ENCODE measurements at regions not wholly inside any gene's neighbourhood (a gene's known extent, or its start where the extent isn't known, plus 50 kb on each side); places are given as distances from the start of the nearest gene placed in this dataset.

DNA sequence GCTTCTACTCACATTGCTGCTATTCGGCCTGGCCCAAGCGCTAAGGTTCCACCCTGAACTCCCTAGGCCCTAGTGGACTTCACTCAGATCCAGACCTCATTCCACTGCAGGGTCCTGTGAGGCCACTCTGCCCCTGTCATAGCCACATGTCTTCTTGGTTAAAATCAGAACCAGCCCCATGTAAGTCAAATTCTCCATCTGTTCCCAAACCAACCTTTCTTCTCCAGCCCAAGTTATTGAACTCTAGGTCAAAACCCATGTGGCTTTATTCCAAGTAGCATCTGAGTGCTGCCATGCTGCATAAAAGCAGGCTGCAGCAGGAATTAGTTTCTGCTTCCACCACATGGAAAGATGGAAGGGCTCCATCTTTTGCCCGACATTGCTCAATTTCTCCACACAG, 281.2 kb downstream of the SNX13 start:
- DNase-seq: no peak

DNA sequence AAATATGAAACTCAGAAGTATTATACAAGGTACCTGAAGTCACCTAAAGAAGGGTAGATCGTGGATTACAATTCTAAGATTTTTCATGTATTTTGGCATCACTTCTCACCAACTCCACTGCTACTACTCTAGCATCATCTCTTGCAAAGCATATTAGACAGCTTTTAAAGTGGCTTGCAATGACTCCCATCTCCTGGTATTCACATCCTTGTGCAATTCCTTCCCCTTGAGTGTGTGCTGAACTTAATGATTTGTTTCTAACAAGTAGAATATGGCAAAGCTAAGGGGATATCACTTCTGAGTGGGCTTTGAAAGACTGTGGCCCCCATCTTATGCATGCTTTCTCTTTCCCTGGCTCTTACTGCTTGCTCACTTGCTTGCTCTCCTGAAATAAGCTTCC, 280.2 kb downstream of the SNX13 start:
- no peak for DNase-seq

DNA sequence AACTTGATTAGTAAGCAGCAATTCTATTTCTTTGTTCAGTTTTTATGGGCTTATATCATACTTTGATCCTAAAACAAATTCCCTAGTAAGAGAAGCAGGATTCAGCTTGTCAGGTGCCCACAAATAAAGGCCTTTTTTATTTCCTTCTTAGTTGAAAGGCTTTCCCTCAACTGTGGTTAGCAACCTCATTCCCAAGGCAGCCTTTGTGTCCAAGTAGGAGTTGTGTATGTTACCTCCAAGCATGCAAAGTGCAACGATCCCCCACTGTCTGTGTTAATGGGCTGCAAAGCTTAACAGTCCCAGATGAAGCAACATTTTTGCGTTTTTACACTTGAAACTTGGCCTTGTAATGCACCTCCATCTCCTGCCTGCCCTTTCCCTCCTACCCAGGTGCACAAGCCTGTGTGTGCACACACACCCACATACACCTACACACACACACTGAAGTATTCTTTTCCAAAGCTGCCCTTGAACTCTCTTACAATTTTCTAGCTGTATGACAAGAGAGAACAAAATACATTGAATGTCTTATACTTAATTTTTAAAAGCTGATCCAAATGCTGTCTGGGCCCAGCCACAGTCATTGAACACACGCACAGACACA, 278.2 kb downstream of the SNX13 start:
- no peak for DNase-seq

DNA sequence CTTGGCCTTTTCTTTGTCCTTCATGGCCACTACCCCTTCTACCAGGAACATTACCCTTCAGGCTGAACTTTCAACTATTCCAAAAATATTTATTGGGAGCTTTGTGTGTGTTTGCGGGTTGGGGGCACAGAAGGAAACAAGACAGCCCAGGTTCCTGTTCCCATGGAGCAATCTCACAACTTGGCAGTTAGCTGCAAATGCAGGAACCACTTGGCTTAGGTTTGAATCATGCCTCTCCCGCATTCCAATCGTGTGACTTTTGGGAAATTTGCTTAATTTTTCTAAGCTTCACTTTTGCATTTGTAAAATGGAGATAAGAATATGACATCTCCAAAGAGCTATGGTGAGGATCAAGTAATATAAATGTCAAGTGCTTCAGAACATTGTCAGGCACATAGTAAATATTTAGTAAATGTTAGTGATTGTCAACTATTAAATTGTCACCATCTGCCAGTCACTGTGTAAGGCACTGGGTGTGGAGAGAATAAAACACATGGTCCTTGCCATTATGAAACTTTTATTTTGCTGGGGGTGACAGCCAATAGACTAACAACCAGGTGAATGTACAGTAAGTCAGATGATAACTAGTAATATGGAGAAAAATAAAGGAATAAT, 277.1 kb downstream of the SNX13 start:
- no peak for DNase-seq

DNA sequence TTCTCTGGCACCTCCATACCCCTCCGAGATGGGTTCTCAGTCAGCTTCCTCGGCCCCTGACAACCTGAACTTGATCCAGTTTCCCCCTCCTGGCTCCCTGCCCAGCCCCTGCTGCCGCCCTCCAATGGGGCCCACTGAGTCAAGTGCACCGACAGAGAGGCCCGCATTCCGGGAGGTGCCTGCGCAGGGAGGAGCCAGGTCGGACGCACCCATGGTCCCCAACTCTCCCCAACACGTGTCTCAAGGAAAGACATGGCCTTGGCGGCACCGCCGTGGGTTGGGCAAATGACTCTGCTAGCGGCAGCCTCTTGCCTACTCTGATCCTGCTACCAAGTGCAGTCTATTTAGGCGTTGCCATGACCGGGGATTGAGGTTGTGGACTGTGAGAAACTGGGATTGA, 275.3 kb downstream of the SNX13 start:
- no peak for DNase-seq

DNA sequence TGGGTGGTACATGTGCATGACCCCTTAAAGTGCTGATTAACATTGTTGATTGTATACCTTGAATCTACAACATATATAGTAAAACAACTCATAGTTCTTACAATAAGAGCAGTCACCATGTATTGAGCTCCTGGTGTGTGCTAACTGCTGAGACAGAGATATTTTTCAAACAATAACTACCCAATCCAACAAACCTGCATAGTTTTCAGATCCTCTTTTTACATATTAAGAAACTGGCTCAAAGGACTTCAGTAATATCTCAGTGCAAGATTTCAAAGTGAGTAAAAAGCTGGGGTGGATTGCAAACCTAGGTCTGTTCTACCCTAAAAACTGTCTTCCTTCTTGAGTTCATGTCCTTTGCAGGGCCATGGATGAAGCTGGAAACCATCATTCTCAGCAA, 272.2 kb downstream of the SNX13 start:
- DNase-seq: no peak

DNA sequence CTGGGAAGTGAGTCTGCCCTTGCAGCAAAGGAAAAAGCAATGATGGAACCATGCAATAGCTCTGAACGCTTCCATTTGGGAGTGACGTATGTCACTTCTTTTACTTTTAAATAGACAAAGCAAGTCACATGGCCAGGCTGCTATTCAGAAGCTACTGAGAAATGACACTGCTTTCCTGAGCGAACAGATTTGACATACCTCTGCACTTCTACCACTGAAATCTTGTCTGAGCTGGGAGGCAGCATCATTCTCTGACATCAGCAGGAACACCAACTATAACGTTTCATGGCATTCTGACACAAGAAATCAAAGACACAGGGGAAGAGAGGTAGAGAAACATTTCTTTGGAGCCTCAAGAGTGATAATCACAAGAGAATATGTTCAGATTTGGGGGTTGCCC, 271.1 kb downstream of the SNX13 start:
- no peak for DNase-seq

DNA sequence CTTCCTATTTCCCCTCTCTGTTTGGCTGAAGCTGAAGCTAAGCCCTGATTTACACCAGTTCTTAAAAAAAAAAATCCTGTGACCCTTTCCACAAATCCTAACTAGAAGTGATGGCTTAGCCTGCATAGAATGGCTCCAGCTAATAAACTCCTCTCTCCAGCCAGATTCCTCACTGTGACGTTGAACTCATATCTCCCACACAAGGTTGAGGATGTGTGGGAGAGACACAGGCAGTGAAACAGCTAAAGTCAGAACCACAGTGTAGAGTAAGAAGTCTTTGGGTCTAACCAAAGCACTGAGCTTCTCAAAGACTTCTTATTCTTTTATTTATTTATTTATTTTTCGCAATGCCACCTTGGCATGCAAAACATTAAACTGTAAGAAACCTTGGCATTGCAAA, 268.3 kb downstream of the SNX13 start:
- DNase-seq: no peak

DNA sequence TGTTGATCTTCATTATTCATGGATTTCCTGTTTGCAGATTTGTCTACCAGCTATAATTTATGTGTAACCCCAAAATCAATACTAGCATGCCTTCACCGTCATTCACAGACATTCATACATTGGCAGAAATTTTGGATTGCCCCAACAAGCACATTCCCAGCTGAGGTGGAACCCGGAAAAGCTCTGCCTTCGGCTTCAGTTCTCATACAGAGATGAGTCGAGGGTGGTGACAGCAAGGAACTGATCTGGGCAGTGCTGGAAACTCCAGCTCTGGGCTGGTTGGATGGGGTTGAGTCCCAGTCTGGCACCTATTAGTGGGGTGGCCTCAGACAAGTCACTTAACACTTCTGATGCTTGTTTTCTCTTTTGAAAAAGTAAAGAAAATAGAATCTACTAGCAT, 267.5 kb downstream of the SNX13 start:
- no peak for DNase-seq

DNA sequence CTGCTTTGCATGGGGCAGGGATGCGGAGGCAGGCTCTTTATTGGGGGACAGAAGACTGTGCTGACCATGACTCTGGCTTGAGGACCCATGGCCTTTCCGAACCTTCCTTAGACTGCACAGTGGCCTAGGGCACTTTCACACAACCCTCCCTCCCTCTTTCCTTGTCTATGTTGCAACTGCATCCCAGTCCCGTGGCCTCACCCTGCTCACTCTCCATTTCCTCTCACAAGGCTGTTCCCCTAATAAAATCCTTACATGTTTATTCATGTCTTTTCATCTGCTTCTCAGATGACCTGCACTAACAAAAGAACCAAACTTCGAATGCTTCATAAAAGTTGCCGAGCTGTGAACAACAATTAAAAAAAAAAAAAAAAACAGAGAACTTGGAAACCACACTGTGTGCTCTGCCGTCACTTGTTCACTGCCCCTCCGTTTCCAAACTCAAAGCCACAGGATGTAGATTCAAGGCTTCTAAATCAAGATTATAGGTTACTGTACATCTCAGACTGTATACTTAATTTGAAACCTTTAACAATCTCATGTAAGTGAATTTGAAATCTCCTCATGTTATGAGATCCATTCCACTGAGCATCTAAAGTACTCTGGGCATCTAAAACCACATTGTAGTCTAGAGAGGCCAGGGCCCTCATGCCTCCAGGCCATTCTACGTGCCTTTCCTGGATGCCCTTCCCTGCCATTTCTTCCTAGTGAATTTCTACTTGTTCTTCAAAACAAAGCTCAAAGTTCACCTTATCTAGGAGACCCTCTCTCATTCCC, 265.9 kb downstream of the SNX13 start:
- DNase-seq: no peak

DNA sequence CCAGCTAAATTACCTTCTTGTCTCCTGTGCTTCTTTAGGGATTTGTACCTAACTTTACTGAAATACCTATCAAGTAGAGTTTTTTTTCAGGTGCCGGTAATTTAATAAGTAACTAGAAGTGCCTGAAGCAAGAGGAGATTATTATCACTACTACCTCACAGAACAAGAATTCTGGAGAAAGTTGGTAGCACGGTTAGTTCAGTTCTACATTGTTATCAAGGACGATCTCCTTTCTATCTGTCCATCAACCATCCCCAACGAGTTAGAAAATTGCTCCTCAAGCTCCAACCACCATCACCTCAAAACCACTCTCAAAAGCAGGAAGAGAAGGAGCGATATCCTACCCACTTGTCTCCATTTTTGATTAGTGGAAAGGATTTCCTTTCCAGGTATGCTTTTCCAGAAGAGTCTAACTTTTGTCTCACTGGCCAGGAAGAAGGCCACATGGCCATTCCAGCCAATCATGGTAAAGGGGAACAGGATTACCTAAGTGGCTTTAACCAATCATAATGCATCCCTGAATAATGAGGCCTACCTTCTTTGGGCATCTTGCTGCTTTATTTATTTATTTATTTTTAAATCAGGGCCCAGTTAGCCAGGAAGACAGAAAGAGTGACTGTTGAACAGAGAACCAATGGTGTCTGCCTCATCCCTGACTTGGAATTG, 265.2 kb downstream of the SNX13 start:
- DNase-seq: no peak

DNA sequence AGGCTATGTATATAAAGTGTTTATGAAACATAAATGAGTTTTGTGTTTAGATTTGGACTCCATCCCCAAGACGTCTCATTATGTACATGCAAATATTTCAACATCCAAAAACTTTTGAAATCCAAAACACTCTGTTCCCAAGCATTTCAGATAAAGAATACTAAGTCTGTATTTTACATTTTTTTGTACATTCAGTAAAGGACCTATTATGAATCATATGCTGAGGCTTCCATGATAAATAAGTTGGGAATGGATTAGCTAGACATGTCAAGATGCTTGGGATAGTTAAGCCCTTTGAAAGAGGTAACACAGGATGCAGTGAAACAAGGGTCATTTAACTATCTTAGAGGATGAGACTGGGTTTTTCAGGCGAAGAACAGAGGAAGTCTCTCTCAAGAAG, 262.9 kb downstream of the SNX13 start:
- no peak for DNase-seq

DNA sequence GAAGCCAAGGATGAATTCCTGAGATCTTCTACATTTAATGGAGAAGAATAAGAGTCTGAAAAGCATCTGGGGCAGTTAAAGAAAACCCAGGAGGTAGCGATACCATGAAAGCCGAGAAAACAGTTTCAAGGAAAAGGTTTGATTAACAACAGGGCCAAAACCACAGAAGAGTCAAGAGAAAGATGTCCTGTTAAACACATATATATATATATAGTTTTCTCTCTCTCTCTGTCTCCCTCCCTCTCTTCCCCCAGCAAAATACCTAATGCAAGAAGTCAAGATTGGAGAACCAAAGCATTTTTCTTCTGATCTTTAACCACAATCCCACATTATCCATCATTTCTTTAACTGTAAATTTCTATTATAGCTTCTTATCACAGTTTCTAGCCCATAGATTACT, 261.4 kb downstream of the SNX13 start:
- no peak for DNase-seq

DNA sequence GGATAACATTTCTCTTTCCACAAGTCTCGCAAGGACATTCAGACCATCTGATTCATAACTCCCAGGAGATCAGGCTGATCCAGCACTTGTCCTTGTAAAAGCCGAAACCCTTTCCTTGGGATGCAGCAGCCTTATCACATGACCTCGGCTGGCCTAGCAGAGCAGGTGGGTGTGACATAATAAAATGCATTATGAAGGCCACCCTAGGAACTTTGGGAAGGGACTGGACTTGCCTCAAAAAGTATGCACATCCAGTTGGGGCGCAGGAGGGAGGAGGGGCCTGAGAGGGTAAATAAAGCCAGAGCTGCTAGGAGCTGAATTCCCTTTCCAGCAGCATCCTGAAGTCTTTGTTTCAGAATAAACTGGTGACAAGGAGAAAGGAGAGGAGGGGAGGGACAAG, 260.8 kb downstream of the SNX13 start:
- DNase-seq: no peak

DNA sequence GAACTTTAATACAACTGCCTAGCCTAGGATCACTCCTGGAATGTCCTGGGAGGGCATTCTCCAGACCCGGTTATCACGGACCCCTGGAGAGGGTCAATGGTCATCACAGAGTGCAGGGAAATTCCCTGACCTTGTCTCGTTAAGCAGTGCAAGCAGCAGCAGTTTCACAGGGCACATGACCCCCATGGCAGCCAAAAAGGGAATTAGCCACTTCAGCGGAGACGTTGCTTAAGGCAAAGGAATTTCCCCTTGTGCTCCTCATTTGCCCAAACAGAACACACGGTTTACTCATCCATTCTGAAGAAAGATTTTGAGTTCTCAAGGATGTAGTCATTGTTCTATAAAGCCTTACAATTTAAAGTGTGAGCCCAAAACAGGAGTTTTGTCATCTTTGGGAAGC, 260.3 kb downstream of the SNX13 start:
- DNase-seq: no peak

DNA sequence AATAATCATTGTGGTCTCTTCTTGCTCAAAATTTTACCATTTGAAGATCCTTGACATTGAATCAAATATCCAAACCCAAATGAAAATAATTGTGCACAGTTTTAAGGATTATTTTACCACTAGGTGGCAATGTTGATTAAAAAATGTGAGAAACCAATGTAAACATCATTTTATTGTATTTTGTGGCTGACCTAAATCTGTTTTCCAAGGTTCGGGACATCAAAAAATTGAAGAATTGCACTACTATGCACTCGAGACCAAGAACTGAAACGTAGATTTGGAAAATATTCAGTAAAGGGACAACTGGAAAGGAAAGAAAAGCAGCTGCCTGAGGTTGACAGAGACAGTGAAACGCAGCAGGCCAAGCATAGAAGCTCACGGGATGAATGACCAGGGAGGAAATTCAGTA, 259.3 kb downstream of the SNX13 start:
- DNase-seq: no peak

DNA sequence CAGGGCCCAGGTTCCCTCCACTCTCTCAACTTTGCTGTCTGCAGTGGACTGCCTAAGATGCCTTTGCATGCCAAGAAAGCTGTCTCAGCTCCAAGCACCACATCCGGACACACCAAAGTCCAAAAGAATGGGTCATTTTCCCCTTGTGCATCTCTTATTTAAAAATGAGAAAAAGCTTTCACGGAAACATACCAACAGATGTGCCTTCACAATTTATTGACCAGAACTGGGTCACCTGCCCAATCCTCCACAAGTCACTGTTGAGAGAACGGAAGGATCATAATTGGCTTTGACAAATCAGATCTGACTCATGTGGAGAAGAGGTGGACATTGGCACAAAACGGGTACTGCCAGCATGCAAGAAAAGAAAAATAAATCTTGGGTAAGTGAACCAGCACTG, 258.3 kb downstream of the SNX13 start:
- DNase-seq: no peak

DNA sequence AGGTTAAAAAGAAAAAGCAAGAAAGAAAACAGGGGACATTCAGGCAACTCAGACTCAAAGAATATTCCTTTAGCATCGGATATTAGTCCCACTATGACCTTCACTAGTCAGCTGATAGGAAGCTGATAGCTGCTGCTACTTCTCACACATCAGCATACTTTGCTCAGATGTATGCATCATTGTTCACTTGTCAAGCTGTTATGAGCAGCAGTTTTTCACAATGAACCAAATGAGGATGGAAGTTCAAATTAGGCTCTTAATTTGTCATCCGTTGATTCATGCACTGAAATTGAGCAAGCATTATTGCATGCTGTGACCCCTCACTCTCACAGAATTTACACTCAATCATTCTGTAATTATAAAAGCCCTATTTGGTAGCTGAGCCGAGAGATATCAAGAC, 257.7 kb downstream of the SNX13 start:
- DNase-seq: no peak

DNA sequence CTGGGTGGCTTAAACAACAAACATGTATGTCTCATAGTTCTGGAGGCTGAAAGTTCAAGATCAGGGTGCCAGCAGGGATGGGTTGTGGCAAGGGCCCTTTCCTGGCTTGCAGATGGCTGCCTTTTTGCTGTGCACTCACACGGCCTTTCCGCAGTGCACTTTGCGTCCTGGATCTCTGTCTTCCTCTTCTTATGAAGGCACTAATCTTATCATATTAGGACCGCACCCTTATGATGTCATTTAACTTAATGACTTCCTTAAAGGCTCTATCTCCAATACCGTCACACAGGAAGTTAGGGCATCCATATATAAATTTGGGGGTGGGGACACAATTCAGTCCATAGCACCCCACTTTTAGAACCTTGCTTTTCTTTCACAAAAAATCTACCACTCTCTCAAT, 255.2 kb downstream of the SNX13 start:
- no peak for DNase-seq

DNA sequence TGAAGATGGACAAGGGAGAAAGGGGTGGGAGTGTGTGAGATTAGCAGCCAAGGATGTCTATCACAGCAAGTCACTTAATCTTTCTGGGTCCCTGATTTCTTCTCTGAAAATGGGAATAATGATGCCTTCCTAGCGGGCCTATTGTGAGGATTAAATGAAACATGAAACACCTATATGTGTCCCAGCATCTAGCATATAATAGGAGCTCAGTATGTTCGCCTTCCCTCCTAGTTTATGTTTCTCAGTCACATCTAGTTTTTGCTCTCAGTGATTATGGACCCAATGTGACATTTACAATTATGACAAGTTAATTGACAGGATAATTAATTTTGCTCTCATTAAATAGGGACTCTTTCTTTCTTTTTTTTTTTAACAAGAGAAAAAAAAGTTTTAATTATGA, 252.9 kb downstream of the SNX13 start:
- no peak for DNase-seq

DNA sequence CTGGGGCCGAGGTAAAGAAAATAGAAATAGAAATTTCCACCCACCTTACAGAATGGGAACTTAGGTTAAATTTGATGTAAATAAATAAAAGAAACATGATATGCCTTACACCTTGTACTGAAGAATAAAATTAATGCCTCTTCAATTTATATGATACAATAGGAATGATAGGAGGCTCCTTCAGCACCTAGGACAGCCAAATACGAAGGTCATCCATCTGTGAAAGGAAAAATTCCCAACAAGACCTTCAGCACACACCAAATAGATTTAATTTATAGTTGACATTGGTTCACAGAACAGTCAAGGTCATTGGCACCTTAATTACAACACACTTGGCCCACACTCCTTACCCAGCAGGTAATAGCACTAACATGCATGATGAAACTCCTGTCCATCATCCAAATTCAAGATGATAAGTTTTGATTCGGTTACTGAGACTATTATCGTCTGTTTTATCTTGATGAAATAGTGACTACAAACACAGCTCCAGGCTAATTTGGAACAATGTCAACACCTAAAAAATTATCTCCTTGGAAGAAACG, 250.9 kb downstream of the SNX13 start:
- DNase-seq: no peak

DNA sequence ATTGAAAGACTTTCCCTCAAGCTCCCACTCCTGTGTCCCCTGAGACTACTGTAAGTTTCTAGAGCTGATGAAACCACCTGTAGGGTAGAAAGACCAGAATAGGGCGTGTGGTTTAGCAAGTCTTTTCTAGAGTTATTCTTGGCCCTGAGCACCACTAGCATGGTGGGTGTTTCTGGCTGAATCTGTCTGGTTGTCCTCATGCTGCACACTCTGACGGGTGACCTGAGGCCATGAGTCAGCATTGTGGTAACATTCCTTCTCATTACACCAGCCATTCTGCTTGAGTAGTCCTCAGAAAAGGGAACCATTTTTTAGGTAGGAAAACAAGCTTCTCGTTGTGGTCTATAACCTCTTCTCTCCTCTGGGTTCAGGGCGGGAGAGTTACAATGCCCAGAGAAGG, 250.3 kb downstream of the SNX13 start:
- DNase-seq: no peak

DNA sequence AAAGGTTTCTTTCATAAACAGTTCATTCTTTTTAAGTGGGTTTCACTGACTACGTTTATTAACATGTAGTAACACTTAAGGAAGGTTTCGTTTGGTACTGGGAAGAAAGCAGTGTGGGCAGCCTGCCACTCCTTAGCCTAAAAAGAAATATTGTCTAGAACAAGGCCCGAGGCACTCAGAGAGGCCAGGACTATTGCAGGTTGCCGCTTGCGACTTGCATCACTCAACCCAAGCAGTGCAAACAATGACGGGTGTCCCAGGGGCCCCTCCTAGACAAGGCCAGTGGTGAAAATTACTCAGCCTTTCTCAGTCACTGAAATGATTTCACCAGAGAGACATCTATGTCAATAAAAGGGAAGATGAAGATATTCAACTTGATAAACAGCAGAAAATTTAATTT, 243.9 kb downstream of the SNX13 start:
- no peak for DNase-seq

Measured in effector CD4-positive, alpha-beta T cell (primary cell).